GM12892 (cell line): ENCODE measurements at regions not wholly inside any gene's neighbourhood (a gene's known extent, or its start where the extent isn't known, plus 50 kb on each side); places are given as distances from the start of the nearest gene placed in this dataset.

Source experiments
- DNase-seq: peaks from one replicate; pipeline ENCODE4 v3.0.0; 2011; ENCODE audit not compliant: insufficient read length
- FAIRE-seq: peaks from 2 replicates; lab custom pipeline; 2011; peaks lifted over from hg19 to GRCh38; lab: Jason Lieb, UNC
- POLR2A ChIP-seq: IDR thresholded peaks from 2 replicates; pipeline ENCODE4 v1.6.1; 2011; ENCODE audit warnings: low read depth, low read length, control low read depth
- POLR2AphosphoS5 ChIP-seq: IDR thresholded peaks from 2 replicates; pipeline ENCODE4 v1.6.1; 2011; ENCODE audit warnings: low read depth, low read length, control low read depth
- TAF1 ChIP-seq: IDR thresholded peaks from 2 replicates; pipeline ENCODE4 v1.6.1; 2011; ENCODE audit warnings: low read depth, mild to moderate bottlenecking, control low read depth, low read length, borderline replicate concordance

- no peak for DNase-seq
- no peak for FAIRE-seq
- no peak for TF ChIP-seq POLR2AphosphoS5
- TF ChIP-seq TAF1, result no peak
- TF ChIP-seq POLR2A, result no peak
These were observed 796.8 kb upstream of the SOX11 start for GRCh38 chr2:4895371-4895770.

DNA sequence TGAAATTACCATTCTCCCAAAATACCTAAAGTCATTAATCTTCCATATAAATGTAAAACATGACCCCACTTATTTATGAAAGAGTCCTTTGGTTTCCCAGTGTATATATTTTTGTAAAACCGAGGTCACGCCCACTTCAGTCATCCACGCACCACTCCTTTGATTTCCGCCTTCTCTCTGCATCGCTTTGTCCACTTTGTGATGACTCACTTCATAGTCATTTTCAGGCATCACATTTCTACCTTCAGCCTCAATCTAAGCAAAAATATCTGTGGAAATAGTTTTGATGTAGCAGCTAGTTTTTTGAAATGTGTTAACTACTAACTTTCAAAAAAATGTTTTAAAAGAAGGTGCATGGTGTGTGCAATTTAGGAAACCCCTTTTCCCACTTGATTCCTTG, 793.5 kb upstream of the SOX11 start:
- no peak for FAIRE-seq
- DNase-seq, result no peak
- TF ChIP-seq TAF1, result no peak
- TF ChIP-seq POLR2A, result no peak
- no peak for TF ChIP-seq POLR2AphosphoS5

DNA sequence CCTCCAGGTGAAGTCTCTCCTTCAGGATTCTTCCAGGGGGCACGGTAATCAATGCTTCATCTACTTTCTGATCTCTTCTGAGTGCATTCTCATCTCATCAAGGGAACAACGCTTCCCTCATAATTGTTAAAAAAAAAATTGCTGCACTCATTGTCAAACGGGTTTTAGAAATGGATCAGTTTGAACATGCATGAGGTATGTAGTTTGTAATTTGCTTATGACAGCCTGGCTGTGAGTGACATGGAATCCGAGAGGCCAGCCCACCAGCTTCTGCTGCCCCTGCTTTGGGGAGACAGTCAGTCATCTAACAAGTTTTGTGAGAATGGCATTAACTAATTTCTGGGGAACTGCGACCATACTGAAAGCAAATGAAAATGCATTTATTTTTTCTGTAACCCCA, 791.9 kb upstream of the SOX11 start:
- FAIRE-seq (no peak), DNase-seq (no peak)
- TF ChIP-seq POLR2A (no peak), TAF1 (no peak), POLR2AphosphoS5 (no peak)

DNA sequence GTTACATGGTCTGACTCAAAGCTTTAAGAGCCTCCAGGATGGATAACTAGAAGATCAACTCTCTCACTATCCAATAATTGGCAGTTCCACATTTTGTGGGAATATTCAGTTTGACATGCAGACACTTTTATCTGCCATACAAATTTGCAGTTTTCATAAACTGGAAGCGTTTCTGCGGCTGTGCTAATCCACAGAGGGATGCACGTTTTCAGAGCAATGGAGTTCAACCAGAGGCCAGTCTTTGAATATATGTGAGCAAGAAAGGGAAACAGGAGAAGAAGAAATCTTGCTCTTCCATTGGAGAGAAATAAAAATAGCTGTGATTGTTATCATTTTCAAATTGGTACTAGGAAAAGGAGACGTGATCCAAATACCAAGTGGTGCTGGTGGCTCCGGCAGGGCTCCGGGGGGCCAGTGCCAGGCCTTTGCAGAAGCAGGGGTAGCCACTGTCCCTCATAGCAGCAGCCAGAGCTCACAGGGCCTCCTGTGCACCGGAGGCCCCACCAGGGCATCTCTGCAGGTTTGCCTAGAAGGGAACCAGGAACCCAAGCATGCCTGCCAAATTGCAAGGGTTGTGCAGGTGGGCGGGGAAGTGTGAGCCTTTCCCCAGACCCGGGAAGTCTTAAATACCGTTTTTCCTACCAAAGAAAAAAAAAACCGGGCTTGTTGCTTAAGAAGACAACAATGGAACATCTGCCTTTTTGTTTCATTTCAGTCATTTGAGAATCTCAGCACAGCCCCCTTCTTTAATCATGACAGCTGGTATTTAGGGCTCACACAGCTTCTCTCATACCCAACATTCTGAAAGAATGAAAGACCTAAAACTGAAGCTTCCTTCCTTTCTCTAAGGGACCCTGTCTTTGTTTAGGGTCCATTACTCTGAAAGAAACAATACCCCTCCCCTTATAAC, 791.1 kb upstream of the SOX11 start:
- no peak for FAIRE-seq
- TF ChIP-seq POLR2AphosphoS5 (no peak), POLR2A (no peak), TAF1 (no peak)

GRCh38 chr2:4903656-4904348, 788.4 kb upstream of the SOX11 start:
- DNase-seq (no peak), FAIRE-seq (no peak)
- no peak for TF ChIP-seq POLR2A
- TF ChIP-seq POLR2AphosphoS5, result no peak
- TF ChIP-seq TAF1, result no peak

More for the DNA sequence above, 791.1 kb upstream of the SOX11 start:
- DNase-seq, result no peak

DNA sequence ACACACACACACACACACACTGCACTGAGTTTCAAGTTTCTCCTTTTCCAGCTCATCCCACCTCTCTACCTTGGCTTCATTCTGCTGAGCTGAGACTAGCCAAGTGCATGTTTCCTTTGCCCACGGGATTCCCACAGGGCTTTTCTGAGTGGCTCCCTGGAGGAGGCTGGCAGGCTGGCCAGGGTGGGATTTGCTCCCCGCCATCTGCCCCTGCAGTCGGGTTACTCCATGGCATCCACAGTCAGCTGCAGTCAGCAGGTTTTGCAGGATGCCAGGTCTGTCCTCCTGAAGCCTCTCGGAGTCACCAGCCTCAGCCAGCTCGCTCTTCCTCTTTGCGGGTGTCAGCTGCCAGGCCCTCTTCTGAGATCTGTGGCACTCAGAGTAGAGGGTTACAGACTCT, 783.7 kb upstream of the SOX11 start:
- no peak for DNase-seq
- FAIRE-seq, result no peak
- TF ChIP-seq TAF1 (no peak), POLR2A (no peak), POLR2AphosphoS5 (no peak)

DNA sequence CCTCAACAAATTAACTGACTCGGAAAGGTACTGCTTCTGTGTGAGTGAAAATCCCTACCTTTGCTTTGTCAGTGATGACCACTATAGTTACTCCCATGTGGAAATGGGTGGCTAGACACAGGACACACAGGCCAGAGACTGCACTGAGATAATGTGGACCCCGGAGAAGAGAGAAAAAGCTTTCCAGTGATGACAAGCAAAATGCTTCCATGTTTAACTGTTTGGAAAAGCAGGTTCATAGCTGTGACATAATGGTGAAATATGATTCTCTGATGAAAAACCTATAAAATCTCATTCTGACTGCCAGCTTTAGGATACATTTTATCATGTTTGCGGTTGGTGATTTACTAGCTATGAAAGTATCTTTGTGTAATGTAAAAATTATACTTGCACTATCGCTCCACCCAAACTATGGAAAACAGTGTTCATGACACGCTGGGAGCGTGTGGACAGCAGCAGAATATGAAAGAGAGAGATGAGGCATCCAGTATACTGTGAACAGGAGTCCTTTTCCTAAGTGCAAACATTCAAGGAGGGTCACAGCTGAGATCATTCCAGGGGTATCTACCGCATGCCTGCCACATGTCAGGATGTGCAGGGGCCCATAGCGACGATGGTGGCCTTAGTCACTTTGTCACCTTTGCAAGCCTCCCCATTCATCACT, 782.7 kb upstream of the SOX11 start:
- FAIRE-seq (no peak), DNase-seq (no peak)
- TF ChIP-seq POLR2A (no peak), POLR2AphosphoS5 (no peak), TAF1 (no peak)

DNA sequence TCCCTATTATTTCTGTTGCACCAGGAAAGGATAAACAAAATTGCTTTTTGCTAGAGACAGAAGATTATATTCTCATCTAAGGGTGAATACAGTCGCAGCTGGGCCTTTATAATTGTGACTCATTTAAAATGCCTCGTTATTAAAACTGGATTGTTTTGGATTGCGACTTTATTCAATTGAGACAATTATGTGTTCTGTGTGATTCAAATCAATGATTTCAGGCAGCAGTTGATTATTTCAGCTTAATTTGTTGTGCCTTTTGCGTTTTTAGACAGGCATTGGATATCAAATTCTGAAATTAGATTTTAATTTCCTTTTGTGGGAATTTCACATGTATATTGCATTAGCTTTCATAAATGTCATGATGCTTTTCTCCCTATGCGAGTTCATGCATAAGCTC, 778.1 kb upstream of the SOX11 start:
- no peak for DNase-seq
- TF ChIP-seq TAF1 (no peak), POLR2A (no peak), POLR2AphosphoS5 (no peak)
- FAIRE-seq, result no peak

DNA sequence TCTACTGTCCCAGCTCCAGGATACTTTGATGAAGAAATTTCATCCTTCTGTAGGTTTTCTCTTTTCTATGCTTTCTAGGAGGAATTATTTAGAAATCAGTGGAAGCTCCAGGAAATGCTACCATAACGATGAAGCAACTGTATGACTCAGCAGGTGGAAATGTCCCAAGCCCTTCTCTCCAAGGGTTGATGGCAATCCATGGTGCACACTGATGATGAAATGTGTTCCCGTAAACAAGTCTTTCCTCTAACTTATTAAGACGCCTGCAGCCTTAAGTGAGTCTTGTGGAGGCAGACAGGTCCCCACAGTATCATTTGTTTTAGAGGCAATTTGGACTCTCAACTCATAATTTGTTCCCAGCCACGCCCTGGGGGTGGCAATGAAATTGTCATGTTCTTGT, 777.6 kb upstream of the SOX11 start:
- TF ChIP-seq POLR2A (no peak), TAF1 (no peak), POLR2AphosphoS5 (no peak)
- FAIRE-seq, result no peak
- no peak for DNase-seq

- FAIRE-seq (no peak), DNase-seq (no peak)
- no peak for TF ChIP-seq POLR2AphosphoS5
- no peak for TF ChIP-seq POLR2A
- TF ChIP-seq TAF1, result no peak
These were observed 776.8 kb upstream of the SOX11 start for GRCh38 chr2:4915357-4915756.

DNA sequence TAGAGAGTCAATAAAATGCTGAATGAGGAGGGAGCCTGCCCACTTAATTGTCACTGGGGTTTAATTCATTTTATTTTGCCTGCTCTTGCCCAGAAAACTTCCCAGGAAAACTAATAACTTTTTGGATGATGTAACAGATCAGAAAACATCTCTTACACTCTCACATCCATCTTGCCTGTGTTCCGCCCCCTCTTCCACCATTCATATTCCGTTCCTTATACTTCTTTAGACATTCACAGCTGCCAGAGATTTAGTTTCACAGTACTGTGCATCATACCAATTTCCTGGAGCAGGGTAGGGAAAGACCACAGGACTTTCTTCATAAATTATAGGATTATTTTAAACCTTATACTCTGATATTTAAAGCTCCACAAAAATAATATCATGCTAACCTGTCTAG, 776.1 kb upstream of the SOX11 start:
- DNase-seq (no peak), FAIRE-seq (no peak)
- no peak for TF ChIP-seq TAF1
- no peak for TF ChIP-seq POLR2A
- TF ChIP-seq POLR2AphosphoS5, result no peak

- TF ChIP-seq TAF1 (no peak), POLR2A (no peak), POLR2AphosphoS5 (no peak)
- no peak for FAIRE-seq
- no peak for DNase-seq
These were observed 761.5 kb upstream of the SOX11 start for GRCh38 chr2:4930704-4931103.
